ENCODE measurements at regions not wholly inside any gene's neighbourhood (a gene's known extent, or its start where the extent isn't known, plus 50 kb on each side); places are given as distances from the start of the nearest gene placed in this dataset.
A peak's percentile ranks its signal among the peaks of the same experiment; 100 is the strongest.

DNA sequence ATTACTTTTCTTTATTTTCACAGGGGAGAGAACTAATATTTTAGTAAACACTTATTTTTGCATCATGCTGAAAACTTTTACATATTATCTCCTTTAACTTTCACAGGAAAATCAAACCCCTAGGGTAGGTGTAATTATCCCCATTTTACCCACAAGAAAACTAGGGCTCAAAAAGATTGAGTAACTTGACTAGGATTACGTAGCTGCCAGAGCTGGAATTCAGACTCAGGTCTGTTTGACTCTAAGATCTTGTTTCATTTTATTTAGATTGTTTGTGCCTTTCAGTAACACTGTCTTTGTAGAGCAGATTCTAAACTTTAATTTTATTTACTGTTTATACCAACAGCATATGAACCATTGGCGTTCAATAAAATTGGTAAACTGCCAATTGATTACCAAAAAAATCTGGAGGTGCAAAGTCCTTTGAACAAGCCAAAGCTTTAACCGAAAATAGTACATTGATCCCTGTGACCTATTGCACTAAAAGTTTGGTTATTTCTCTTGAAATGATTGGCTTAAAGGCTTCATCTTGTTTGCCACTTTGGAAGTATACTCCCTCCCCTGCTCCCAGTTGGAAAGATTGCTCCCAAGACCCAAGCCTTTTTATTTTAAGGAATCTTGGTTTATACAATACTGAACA is 71.0 kb upstream of the WDR26 start:
- Histone ChIP-seq H3K27ac (ENCODE audit: insufficient read length, low read depth, low read length) (no peak overlapping the region), H4K91ac (ENCODE audit: insufficient read length, low read depth, low read length) (no peak overlapping the region)

More for the DNA sequence above, 71.0 kb upstream of the WDR26 start:
- Mint-ChIP-seq H3K27ac (peak overlapping the region in 1 of 3 experiments; percentile 63; a peak in 1 of 7 replicates), H3K4me1 (peaks cover 56 to 65% of the 10 kb centered on the region in 2 experiments), H3K36me3 (ENCODE audit: insufficient read depth in 1 of 3, low read depth in 3 of 3) (no peaks in the 10 kb centered on the region), H3K27me3 (ENCODE audit: low read depth) (no peaks in the 10 kb centered on the region; the same call in none of the 2 replicates), H3K9me3 (no peaks in the 10 kb centered on the region; a peak in 1 of 5 replicates), H3K4me3 (no peak overlapping the region)
- H2BK5ac ChIP-seq (ENCODE audit: insufficient read length, low read length): no peak overlapping the region
- H2BK12ac ChIP-seq (ENCODE audit: insufficient read length, low read depth, low read length): no peak overlapping the region
- H2BK20ac ChIP-seq (ENCODE audit: low read depth, low read length, poor library complexity, severe bottlenecking): no peak overlapping the region
- H4K8ac ChIP-seq (replicated peaks; ENCODE audit: insufficient read length, low read depth, low read length): no peak overlapping the region
- H2BK120ac ChIP-seq (ENCODE audit: low read depth, low read length, poor library complexity, severe bottlenecking): no peak overlapping the region
- no peak overlapping the region for H3K4me2 ChIP-seq (ENCODE audit: insufficient read depth, insufficient read length, low read length)
- H3K79me1 ChIP-seq (ENCODE audit: insufficient read depth, low read depth, low read length, poor library complexity, severe bottlenecking): no peaks in the 10 kb centered on the region
- H3K9ac ChIP-seq (ENCODE audit: extremely low read depth, insufficient read length, low read length): no peak overlapping the region
- no peaks in the 10 kb centered on the region for H4K20me1 ChIP-seq (ENCODE audit: control insufficient read depth, insufficient read depth, insufficient read length)
- no peaks in the 10 kb centered on the region for H3K79me2 ChIP-seq (ENCODE audit: insufficient read depth, low read length)
- H3K4ac ChIP-seq (ENCODE audit: low read depth, low read length): no peak overlapping the region
- H2AK5ac ChIP-seq (ENCODE audit: insufficient read length, low read length): no peak overlapping the region
- DNase-seq: no peak
- H3K23ac ChIP-seq (ENCODE audit: insufficient read length, low read depth, low read length): no peak overlapping the region
- TF ChIP-seq, protein P1, sequence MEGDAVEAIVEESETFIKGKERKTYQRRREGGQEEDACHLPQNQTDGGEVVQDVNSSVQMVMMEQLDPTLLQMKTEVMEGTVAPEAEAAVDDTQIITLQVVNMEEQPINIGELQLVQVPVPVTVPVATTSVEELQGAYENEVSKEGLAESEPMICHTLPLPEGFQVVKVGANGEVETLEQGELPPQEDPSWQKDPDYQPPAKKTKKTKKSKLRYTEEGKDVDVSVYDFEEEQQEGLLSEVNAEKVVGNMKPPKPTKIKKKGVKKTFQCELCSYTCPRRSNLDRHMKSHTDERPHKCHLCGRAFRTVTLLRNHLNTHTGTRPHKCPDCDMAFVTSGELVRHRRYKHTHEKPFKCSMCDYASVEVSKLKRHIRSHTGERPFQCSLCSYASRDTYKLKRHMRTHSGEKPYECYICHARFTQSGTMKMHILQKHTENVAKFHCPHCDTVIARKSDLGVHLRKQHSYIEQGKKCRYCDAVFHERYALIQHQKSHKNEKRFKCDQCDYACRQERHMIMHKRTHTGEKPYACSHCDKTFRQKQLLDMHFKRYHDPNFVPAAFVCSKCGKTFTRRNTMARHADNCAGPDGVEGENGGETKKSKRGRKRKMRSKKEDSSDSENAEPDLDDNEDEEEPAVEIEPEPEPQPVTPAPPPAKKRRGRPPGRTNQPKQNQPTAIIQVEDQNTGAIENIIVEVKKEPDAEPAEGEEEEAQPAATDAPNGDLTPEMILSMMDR (conservative IDR thresholded peaks at IDR 0.05): no peak
- no peak overlapping the region for H3K56ac ChIP-seq (ENCODE audit: insufficient read length, low read depth, low read length)
- no peaks in the 10 kb centered on the region for H3K23me2 ChIP-seq (ENCODE audit: insufficient read length, low read depth, low read length, poor library complexity, severe bottlenecking)
- no peak overlapping the region for H3K18ac ChIP-seq (ENCODE audit: insufficient read length, low read depth, low read length)
- no peaks in the 10 kb centered on the region for H3K9me3 ChIP-seq (ENCODE audit: control insufficient read depth, low read depth, low read length)
- H3K27me3 ChIP-seq (ENCODE audit: insufficient read depth, low read length): no peaks in the 10 kb centered on the region
- no peak overlapping the region for H2AFZ ChIP-seq (ENCODE audit: low read length)
- H4K5ac ChIP-seq (ENCODE audit: insufficient read length, low read depth, low read length): no peak overlapping the region
- H3K4me1 ChIP-seq (ENCODE audit: insufficient read depth, low read length): peaks cover 3% of the 10 kb centered on the region; the same call in 1 of the 2 replicates
- H3K14ac ChIP-seq (ENCODE audit: insufficient read depth, low read length): no peak overlapping the region
- H2BK15ac ChIP-seq (ENCODE audit: low read depth, low read length): no peak overlapping the region
- WGBS (ENCODE audit: extremely low coverage, insufficient read length, low lambda C conversion rate): no CpG with 5 or more reads among the region's 3 CpGs
- H3T11ph ChIP-seq (ENCODE audit: low read length): no peak overlapping the region

Measured in H9 (cell line).